Fibroblast of the conjunctiva (primary cell): ENCODE measurements at regions not wholly inside any gene's neighbourhood (a gene's known extent, or its start where the extent isn't known, plus 50 kb on each side); places are given as distances from the start of the nearest gene placed in this dataset.
"Not testable (repeated sequence)": the region's sequence is repeated elsewhere in the genome, so short reads cannot be mapped to it uniquely, and the experiment has no call there.

Experiments used
- DNase-seq: peaks from one replicate; pipeline ENCODE4 v3.0.0-alpha.2; 2010; ENCODE audit warnings: low read depth

- DNase-seq, result no peak
Observed at GRCh38 chr10:124164264-124164663, 70.9 kb upstream of the CHST15 start.

- DNase-seq, result no peak
Observed at GRCh38 chr10:124162774-124163354, 69.5 kb upstream of the CHST15 start.

- no peak for DNase-seq
Observed at GRCh38 chr10:124162136-124162535, 68.7 kb upstream of the CHST15 start.

DNA sequence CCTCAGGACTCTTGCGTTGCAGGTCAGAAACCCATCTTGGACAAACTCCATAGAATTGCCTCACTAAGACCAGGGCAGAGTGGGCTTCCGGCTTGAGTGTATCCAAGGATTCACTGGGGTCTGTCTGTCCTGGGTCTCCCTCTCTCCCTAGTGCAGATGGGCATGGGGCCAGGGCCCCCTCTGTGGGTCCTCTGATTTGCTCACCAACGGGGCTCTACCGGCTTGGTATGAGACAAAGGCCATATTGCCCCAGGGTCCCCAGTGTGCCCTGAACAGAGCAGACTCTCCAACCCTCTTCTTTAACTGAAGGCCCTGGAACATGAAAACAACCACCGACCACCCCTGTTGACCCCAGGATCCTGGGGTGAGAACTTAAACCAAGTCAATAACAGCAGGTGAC, 68.2 kb upstream of the CHST15 start:
- DNase-seq, result no peak

GRCh38 chr10:124160943-124161582, 67.7 kb upstream of the CHST15 start:
- no peak for DNase-seq

DNA sequence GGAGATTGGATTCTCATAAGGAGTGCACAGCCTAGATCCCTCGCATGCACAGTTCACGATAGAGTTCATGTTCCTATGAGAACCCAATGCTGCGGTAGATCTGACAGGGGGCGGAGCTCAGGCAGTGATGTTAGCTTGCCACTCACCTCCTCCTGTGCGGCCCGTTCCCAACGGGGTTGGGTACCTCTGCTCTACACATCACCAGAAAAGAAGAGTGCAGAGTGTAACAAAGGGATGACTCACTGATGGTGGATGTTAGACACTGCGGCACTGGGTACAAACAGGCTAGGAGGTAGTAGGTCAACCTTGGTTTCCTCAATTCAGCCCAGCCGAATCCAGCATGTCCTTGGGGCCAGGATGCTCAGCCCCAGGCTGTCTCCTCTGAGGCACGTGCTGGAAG, 66.8 kb upstream of the CHST15 start:
- no peak for DNase-seq

GRCh38 chr10:124159153-124159552, 65.8 kb upstream of the CHST15 start:
- no peak for DNase-seq

DNA sequence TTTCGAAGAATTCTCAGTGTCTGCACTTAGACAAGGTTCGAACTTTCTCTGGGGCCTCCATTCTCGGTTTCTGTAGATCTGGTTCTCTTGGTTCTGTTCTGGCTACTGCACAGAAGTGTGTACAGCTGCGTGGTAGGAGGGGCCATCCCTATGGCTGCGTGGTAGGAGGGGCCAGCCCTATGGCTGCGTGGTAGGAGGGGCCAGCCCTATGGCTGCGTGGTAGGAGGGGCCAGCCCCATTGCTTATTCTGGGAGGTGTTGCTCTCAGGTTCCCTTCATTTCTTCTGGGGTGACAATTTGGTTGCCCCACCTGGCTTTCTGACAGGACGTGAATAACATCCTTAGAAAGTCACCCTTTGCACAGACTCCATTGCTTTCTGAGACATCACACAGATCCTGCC, 65.2 kb upstream of the CHST15 start:
- no peak for DNase-seq

DNA sequence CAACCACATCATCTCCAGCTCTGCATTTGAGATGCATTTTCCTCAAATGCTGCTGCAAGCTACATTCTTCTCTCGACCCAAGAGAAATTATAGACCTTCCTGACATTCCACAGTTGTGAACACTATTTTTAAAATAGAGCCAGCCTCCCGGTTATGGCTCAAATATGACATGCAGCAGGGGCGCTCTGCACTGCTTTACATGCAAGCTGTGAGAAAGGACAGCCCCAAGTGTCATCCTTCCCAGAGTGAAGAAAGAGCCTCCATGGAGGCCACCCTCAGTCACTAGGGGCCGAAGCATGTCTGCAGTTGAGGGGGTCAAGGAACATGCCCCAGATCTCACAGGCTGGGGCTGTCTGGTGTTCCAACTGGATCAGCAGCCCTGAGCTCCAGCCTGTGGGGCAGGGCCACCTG, 63.9 kb upstream of the CHST15 start:
- DNase-seq, result no peak

DNA sequence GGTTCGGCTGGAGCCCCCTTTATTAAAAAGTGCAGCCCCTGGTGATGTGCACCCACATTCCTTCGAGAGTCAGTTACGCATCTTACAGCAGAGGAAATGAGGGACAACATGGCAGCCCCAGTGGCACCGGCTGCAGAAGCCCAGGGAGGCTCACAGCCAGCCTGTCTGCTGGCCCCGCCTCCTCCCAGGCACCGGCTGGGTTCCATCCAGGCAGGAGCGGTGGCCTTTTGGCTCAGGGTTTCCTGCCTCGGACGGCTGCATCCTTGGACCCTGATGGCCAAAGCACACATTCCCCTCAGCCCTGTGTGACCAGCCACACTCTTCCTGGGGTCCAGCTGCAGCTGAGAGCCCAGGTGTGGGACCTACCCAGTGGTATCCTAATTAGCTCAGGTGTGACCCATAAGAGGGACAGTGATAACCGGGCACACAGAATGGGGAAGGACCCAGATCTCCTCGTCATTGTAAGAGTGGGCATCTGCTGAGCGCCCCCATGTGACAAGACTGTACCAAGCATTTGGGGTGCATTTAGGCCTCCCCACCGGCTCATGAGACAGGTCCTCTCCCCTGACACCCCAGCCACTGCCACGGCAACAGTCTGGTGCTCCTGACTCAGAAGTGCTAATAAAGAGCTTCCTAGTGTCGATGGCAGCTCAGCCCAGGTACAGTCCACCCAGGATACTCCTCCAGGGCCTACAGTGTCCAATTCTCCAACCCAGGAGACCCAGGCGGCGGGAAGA, 63.3 kb upstream of the CHST15 start:
- no peak for DNase-seq

DNA sequence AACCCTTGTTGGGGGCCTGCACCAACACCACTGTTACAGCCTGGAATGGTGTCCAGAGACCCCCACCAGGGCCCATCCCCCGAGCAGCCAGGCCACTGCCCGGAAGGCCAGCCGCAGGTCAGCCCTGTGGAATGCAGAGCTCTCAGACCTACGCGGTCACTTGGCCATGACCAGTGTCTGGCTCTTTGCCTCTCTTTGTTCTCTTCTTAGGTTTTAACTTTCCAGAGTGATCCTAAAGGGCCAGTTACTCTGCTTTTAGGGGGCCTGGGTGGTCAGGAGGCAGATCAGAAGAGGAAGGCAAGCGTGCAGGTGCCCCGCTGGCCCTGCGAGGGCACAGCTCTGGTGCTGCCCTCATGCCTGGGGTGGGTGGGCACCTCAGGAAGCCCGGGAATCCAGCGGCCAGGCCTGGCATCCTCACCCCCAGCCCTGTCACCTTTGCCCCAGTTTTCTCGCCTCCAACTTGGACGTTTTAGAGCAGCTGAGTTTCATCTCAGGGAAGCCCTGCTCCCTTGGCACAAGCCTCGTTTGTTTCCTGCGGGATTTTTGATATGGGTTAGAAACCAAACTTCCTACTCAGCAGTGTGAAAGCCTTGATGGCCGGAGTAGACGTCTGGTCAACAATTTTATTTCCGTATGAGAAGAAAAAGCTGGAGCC, 62.5 kb upstream of the CHST15 start:
- no peak for DNase-seq

DNA sequence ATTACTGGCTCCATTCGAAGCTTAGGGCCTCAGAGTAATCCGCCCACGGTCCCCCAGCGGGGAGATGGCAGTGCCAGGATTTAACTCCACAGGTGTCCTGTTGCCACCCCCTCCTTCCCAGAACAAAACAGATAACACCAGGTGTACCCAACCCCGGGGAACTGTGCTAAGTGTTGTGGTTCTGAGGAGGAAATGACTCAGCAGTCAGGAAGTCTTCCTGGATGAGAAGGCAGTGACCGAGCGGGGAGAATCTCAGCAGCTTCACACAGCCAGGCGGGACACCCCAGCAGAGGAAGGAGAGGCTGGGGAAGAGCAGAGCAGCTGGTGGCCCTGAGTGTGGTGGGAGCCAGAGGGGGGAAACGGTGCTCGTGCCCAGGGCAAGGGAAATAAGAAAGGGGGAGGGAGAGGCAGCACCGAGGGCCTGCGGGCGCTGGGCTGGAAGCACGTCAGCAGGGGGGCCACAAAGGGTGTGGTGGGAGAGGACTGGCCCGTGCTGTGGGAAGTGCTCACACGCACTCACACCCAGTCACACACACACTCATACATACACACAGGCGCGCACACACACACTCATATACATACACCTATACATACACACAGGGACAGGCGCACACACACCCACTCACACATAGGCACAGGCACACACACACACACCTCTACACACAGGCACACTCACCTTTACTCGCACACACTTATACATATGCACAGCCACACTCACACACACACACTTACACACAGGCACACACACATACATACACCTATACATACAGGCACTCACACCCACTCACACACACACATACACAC, 59.8 kb upstream of the CHST15 start:
- DNase-seq, result peak; percentile 46

DNA sequence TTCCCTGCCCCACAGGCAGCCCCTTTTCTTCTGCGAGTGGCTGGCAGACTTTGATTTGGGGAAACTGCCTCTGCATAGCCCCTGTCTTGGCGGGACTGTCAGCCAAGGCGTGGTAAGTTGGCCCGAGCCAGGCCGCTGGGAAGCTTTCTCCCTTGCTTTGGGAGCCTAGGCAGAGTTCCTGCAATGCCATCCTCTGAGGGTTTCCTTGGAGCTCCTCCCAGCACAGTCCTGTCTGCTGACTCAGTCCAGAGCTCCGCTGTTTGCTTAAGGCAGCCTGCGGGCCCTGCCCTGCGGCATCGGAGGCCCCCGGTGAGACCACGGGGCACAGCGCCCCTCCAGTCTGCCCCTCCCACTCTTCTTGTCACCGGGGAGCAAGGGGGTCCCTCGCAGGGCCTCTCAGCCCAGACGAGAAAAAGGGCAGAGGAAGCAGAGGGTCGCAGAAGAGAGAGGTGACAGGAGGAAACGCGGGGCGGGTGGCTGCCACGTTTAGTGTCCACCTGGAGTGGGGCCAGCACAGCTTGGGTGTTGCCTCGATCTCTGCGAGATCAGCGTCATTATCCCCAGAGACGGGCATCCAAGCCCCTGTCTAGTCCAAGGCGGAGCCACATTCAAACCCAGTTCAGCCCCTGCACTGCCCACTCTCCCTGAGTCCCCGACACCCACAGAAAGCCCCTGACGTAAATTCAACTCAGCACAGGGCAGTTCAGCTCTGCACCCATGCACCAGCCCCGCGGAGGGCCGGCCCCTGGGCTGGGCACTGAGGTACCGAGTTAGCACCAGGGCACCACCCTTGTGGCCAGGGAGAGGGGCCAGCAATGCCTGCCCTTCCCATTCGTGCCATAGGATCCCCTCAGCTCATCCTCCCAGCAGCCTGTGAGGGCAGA, 59.0 kb upstream of the CHST15 start:
- peak; percentile 69 for DNase-seq

DNA sequence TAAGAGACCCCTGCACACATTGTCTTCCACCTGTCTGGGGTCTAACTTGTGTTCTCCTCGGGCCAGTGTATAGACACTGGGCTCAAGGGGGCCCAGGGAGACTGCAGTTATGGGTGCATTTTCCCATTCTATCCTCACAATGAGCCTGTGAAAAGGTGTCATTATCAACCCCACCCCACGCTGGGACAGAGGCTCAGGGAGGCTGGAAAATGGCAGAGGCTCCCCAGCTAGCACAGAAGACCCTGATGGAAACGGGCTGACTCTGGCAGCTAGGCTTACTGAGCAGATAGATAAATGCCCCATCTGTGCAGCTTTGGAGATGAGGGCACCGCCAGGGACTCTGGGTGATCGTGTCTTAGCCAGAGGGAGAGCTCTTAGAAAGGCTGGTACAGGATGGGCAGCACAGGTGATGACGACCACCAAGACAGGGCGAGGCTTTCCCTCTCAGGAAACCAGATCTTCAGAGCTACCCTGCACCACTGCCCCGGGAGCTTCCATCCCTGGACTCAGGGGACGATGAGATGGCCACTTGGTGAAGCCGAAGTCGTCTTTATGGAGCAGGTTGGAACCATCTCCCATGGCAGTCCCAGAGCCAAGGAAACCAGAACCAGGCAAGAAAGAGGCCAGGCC, 58.2 kb upstream of the CHST15 start:
- no peak for DNase-seq

GRCh38 chr10:124150807-124151417, 57.5 kb upstream of the CHST15 start:
- no peak for DNase-seq

GRCh38 chr10:124150189-124150806, 56.9 kb upstream of the CHST15 start:
- no peak for DNase-seq

- no peak for DNase-seq
Observed at GRCh38 chr10:124149189-124150042, 56.0 kb upstream of the CHST15 start.

DNA sequence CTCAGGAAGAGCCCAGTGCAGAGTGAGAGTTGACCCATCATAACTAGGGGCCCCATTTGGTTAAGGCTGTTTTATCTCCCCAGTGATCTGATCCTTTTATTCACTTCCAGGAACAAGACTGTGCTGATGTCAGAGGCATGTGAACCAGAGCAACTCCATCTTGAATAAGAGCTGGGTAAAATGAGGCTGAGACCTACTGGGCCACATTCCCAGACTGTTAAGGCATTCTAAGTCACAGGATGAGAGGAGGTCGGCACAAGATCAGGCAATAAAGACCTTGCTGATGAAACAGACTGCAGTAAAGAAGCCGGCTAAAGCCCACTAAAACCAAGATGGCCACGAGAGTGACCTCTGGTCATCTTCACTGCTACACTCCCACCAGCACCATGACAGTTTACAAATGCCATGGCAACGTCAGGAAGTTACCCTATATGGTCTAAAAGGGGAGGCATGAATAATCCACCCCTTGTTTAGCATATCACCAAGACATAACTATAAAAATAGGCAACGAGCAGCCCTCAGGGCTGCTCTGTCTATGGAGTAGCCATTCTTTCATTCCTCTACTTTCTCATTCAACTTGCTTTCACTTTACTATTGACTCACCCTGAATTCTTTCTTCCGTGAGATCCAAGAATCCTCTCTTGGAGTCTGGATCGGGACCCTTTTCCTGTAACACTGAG, 55.3 kb upstream of the CHST15 start:
- DNase-seq, result not testable (repeated sequence)
